ENCODE measurements at regions not wholly inside any gene's neighbourhood (a gene's known extent, or its start where the extent isn't known, plus 50 kb on each side); places are given as distances from the start of the nearest gene placed in this dataset.

GRCh38 chr1:30399026-30399425 lies 324.4 kb downstream of the MATN1 start:
- no peak for TF ChIP-seq CTCF (IDR thresholded peaks at IDR 0.05 in 4 of 5, conservative IDR thresholded peaks at IDR 0.05 in 1 of 5)
- TF ChIP-seq POLR2A (IDR thresholded peaks at IDR 0.05) = no peak

Data from gastrocnemius medialis (tissue), 4 donors.